ENCODE measurements at regions not wholly inside any gene's neighbourhood (a gene's known extent, or its start where the extent isn't known, plus 50 kb on each side); places are given as distances from the start of the nearest gene placed in this dataset.
"Not testable (repeated sequence)": the region's sequence is repeated elsewhere in the genome, so short reads cannot be mapped to it uniquely, and the experiment has no call there.

- no peak for DNase-seq (ENCODE audit: low spot score)
Measured at GRCh38 chr14:22262881-22263280, 326.1 kb downstream of the DAD1 start.

DNA sequence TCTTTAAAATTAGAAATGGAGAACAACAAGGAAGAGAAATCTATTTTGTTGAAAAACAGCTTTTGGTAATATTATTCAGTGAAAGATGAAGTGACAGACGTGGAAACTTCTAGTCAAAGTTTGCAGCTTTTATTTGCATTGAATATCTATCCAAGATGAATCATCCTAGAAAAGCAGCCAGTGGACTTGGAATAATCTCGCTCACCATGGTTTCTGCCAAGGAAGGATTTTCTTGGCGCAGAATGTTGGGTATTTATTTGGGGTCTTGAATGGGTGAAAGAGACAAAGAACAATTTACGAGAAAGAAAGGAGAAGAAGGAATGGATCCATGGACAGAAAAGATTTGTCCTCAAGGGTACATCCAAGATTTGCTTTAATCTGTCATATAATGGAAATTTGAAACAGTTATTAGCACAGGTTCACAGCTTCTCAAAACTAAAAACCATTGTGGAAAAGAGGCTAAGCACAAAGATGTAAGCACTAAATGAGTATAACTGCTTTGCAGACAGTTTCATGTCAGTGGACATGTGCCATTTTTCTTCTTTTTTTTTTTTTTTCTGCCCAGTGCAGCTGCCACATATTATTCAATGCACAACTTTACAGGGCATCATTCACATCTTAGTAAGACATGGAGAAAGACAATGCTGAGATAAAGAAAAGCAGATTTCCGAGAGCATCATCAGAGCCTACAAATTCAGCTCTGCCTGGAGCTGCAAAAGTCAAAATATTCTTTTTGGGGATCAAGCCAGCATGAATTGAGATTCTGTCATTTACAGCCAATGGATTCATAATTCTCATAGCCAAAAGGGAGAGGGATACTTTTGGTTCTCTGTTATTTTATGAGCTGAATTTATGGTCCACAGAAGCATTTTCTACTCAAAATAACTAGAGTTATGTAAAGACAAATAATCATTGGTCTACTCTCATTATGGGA, 333.7 kb downstream of the DAD1 start:
- no peak for DNase-seq (ENCODE audit: low spot score)

DNA sequence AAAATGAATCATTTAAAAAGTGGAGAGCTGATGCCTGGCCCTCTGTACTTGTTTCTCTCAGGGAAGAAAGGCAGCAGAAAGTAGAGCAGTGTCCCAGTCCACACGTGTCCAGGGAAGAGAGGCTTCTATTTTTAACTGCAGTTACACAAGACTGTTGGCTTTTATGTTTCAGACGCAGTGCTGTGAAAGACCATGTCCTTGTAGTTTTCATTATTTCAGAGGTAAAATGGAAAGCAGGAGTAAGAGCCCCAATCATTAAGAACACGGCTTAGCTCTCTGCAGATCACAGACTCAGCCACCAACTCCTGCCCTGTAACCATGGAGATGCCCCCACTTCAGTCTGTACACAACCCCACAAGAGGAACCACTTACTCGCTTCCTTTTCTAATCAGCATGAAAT, 336.3 kb downstream of the DAD1 start:
- no peak for DNase-seq (ENCODE audit: low spot score)

DNA sequence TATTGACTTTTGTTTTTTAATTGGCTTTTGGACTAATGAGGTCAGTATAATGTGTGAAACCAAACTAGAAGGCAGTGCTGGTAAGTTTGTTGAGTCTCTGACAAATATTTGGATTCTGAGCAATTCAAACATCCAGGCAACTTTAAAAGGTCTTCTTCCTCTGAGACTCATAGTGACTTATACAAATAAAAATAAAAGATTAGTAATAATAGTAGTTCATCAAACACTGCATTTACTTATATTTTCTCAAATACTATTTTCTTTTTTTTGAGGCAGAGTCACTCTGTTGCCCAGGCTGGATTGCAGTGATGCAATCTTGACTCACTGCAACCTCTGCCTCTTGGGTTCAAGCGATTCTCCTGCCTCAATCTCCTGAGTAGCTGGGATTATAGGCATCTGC, 337.9 kb downstream of the DAD1 start:
- no peak for DNase-seq (ENCODE audit: low spot score)

- no peak for DNase-seq (ENCODE audit: low spot score)
Measured at GRCh38 chr14:22249770-22250169, 339.3 kb downstream of the DAD1 start.

- DNase-seq (ENCODE audit: low spot score) = no peak
Measured at GRCh38 chr14:22243971-22244581, 344.9 kb downstream of the DAD1 start.

DNA sequence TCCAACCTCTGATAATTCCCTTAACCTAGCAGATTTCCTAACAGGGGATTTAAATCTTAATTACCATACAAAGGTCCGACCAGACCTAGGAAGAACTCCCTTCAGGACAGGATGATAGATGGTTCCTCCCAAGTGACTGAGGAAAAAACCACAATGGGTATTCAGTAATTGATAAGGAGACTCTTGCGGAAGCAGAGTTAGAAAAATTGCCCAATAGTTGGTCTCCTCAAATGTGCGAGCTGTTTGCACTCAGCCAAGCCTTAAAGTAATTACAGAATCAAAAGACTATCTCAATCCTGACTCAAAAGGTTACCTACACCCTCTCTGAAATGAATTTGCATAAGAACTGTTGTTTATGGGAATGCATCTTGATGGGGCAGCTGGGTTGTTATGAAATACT, 350.7 kb downstream of the DAD1 start:
- not testable (repeated sequence) for DNase-seq (ENCODE audit: low spot score)

DNA sequence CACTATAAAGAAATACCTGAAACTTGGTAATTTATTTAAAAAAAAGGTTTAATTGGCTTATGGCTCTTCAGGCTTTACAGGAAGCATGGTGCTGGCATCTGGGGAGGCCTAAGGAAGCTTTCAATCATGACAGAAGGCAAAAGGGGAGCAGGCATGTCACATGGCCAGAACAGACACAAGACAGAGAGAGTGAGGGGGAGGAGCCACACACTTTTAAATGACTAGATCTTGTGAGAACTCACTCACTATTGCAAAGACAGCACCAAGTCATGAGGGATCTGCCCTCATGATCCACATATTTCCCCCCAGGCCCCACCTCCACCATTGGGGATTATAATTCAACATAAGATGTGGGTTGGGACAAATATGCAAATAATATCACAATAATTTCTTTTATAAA, 355.6 kb downstream of the DAD1 start:
- no peak for DNase-seq (ENCODE audit: low spot score)

- no peak for DNase-seq (ENCODE audit: low spot score)
Measured at GRCh38 chr14:22232933-22233332, 356.1 kb downstream of the DAD1 start.

GRCh38 chr14:22232486-22232885, 356.5 kb downstream of the DAD1 start:
- DNase-seq (ENCODE audit: low spot score) = no peak

DNA sequence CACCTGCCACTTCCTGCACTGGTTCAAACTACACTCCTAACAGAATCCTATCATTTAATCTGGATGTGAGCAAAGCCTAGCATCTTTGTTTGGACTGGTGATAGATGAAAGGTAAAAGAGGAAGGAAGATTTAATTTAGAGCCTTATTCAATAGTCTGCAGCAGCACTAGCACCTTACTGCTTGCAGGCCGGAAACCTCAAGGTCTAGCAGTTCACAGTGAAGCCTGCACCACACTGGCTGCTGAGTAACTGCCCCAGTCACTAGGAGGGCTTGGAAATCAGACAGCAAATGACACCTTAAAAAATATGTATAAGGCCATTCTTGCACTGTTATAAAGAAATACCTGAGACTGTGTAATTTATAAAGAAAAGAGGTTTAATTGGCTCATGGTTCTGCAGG, 358.0 kb downstream of the DAD1 start:
- DNase-seq (ENCODE audit: low spot score) = no peak

DNA sequence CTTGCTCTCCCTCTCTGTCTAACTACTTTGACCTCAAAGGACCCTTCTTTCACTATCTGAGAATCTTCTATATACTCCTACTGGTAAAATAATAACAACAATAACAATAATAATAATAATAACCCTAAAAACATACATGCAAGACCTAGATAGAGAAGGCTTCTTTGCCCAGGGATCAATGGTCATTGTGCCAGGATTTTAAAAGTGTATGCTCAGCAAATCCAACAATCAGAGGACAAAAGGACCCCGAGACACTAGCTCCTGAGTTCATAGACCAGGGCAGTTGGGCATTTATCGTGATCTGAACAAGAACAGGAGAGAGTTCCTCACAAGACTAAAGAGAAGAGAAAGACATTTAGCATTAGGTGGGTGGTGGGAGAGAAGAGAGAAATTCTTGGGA, 358.5 kb downstream of the DAD1 start:
- DNase-seq (ENCODE audit: low spot score) = no peak

DNA sequence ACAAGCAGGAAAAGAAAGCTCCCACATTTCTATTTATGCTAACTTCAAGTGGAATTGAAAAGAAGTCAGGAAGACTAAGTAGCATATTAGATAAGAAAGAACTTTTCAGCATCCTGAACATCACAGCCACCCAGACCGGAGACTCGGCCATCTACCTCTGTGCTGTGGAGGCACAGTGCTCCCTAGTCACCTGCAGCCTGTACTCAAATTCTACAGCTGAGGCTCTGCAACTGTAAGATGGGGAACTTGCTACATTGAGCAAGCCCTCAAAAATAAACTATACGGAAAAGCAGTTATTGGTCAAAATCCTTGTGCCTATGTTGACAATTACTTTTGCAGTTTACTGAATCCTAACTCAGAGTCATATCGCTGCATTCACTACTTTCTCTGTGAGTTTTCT, 361.9 kb downstream of the DAD1 start:
- no peak for DNase-seq (ENCODE audit: low spot score)

GRCh38 chr14:22226381-22226780, 362.6 kb downstream of the DAD1 start:
- no peak for DNase-seq (ENCODE audit: low spot score)

DNA sequence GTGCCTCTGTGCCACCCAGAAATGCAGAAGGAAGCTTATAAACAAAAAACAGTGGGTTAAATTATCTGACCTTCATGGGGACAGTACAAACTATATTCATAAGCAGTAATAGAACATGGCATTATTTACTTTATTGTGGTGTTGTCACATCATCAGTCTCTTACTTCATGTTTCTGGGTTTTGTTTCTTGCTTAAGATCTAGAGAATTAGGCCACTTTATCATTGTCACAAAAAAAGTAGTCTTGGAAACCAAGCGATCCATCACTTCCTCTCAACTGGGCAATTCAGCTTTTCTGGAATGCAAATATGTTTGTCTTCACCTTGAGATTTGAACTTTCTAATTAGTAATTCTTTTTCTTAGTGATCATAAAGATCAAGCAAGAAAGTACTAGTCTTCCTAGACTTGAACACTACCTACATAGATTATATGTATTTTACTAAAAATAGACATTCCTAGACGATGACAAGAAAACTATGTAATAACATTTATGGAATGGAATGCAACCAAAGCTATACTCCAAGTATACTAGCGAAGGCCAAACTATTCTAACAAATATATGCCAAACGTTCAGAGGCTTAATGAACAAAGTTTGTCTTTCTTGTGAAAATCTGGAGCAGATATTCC, 363.4 kb downstream of the DAD1 start:
- DNase-seq (ENCODE audit: low spot score) = no peak

- DNase-seq (ENCODE audit: low spot score) = peak; percentile 17
Measured at GRCh38 chr14:22221508-22221907, 367.5 kb downstream of the DAD1 start.

DNA sequence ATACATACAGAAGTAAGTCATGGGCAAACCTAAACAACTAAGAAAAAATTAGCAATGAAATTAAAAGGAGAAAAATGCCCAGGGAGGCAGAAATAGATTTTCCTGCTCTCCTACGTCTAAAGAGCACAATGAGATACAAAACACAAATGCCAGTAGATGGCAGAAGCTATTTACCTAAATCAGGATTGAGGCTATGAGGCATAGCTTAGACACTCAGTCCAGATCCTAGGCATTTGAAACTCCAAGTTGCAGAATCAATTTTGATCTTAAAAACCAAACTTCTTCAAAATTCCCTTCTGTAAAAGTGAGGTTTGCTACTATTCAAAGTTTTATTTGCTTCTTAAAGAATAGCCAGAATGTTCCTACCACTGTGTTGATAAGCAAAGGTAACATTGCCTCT, 368.6 kb downstream of the DAD1 start:
- DNase-seq (ENCODE audit: low spot score) = peak; percentile 9

DNA sequence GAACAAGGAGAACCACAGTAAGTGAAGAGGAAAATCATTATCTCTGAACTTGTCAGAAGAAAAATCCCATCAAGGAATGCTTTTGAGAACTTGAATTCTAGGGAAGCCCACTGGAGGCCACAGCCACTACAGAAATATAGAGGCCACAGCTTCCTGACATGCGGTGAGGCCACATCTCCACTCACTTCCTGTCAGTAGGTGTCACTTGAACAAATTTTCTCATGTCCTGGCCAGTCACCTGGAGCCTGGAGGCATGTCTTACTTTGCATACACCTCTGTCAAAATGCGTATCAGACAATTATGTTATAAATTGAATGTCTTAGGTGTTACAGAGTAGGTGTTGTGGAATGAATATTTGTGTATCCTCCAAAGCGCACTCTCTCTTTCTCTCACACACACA, 370.3 kb downstream of the DAD1 start:
- DNase-seq (ENCODE audit: low spot score) = no peak

GRCh38 chr14:22213120-22213519, 375.9 kb downstream of the DAD1 start:
- no peak for DNase-seq (ENCODE audit: low spot score)

- no peak for DNase-seq (ENCODE audit: low spot score)
Measured at GRCh38 chr14:22210906-22211305, 378.1 kb downstream of the DAD1 start.

- no peak for DNase-seq (ENCODE audit: low spot score)
Measured at GRCh38 chr14:22210026-22210425, 379.0 kb downstream of the DAD1 start.

DNA sequence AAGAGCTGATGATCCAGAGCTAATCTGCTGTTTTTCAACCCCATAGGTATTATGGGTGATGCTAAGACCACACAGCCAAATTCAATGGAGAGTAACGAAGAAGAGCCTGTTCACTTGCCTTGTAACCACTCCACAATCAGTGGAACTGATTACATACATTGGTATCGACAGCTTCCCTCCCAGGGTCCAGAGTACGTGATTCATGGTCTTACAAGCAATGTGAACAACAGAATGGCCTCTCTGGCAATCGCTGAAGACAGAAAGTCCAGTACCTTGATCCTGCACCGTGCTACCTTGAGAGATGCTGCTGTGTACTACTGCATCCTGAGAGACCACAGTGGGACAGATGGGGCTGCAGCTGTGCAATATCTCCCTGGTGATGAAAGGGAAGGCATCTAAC, 386.0 kb downstream of the DAD1 start:
- no peak for DNase-seq (ENCODE audit: low spot score)

GRCh38 chr14:22202313-22202712, 386.7 kb downstream of the DAD1 start:
- DNase-seq (ENCODE audit: low spot score) = no peak
